ENCODE measurements at regions not wholly inside any gene's neighbourhood (a gene's known extent, or its start where the extent isn't known, plus 50 kb on each side); places are given as distances from the start of the nearest gene placed in this dataset.

- peaks cover 0 to 27% (median 0%) of the 10 kb centered on the region in 3 experiments for H3K27me3 ChIP-seq (ENCODE audit: control insufficient read depth in 3 of 3, insufficient read depth in 3 of 3, low read depth in 1 of 3, low read length in 3 of 3)
- H2AK5ac ChIP-seq (ENCODE audit: low read depth, low read length): no peak overlapping the region
- no peak overlapping the region for H4K91ac ChIP-seq (ENCODE audit: low read depth, low read length, poor library complexity)
- H3K36me3 ChIP-seq (replicated peaks in 1 of 2; ENCODE audit: control insufficient read depth in 2 of 2, insufficient read depth in 2 of 2, low read length in 2 of 2): no peaks in the 10 kb centered on the region
- no peak overlapping the region for H3K4me2 ChIP-seq (ENCODE audit: insufficient read depth, low read length, poor library complexity, severe bottlenecking)
- WGBS, 2 donors (ENCODE audit: extremely low coverage in 2 of 2, insufficient read length in 2 of 2, insufficient replicate concordance in 1 of 2): no CpG with 5 or more reads among the region's 2 CpGs
- no peaks in the 10 kb centered on the region for H3K79me1 ChIP-seq (ENCODE audit: low read depth, low read length)
- H2BK5ac ChIP-seq (ENCODE audit: low read length): no peak overlapping the region
- peaks cover 0 to 6% of the 10 kb centered on the region in 2 donors for H3K4me1 ChIP-seq (ENCODE audit: control insufficient read depth in 2 of 2, insufficient read depth in 1 of 2, low read depth in 1 of 2, low read length in 2 of 2)
- H3K4me3 ChIP-seq (ENCODE audit: low read length in 2 of 2): no peak overlapping the region
- no peak overlapping the region for H3K27ac ChIP-seq (replicated peaks; ENCODE audit: low read length)
- no peaks in the 10 kb centered on the region for H3K9me3 ChIP-seq (replicated peaks in 1 of 2; ENCODE audit: control insufficient read depth in 2 of 2, insufficient read depth in 1 of 2, low read depth in 1 of 2, low read length in 2 of 2)
- H2BK12ac ChIP-seq (ENCODE audit: low read length): no peak overlapping the region
- H2BK120ac ChIP-seq (ENCODE audit: low read depth, low read length): no peak overlapping the region
- H3K9ac ChIP-seq (ENCODE audit: low read depth, low read length, poor library complexity): no peak overlapping the region
- no peak overlapping the region for H2BK15ac ChIP-seq (ENCODE audit: low read length)
- H4K8ac ChIP-seq (ENCODE audit: low read depth, low read length): no peak overlapping the region
- H2AFZ ChIP-seq (ENCODE audit: low read length): no peak overlapping the region
- H3K14ac ChIP-seq (ENCODE audit: low read length): no peak overlapping the region
- DNase-seq (ENCODE audit: low spot score): no peak
- no peak overlapping the region for H3K4ac ChIP-seq (ENCODE audit: low read length)
- H3K18ac ChIP-seq (ENCODE audit: low read length): no peak overlapping the region
- no peak overlapping the region for H3K23ac ChIP-seq (ENCODE audit: low read depth, low read length, poor library complexity)
Observed at GRCh38 chr3:186467969-186468368, 76.2 kb downstream of the CRYGS start.

- no CpG with 5 or more reads among the region's 3 CpGs for WGBS, 2 donors (ENCODE audit: extremely low coverage in 2 of 2, insufficient read length in 2 of 2, insufficient replicate concordance in 1 of 2)
- Histone ChIP-seq H3K9ac (ENCODE audit: low read depth, low read length, poor library complexity) (no peak overlapping the region), H3K4me2 (ENCODE audit: insufficient read depth, low read length, poor library complexity, severe bottlenecking) (no peak overlapping the region), H3K79me1 (ENCODE audit: low read depth, low read length) (no peaks in the 10 kb centered on the region), H2BK120ac (ENCODE audit: low read depth, low read length) (no peak overlapping the region), H4K91ac (ENCODE audit: low read depth, low read length, poor library complexity) (no peak overlapping the region), H3K4ac (ENCODE audit: low read length) (no peak overlapping the region), H3K36me3 (replicated peaks in 1 of 2; ENCODE audit: control insufficient read depth in 2 of 2, insufficient read depth in 2 of 2, low read length in 2 of 2) (no peaks in the 10 kb centered on the region), H2AK5ac (ENCODE audit: low read depth, low read length) (no peak overlapping the region), H2BK12ac (ENCODE audit: low read length) (no peak overlapping the region), H3K4me1 (ENCODE audit: control insufficient read depth in 2 of 2, insufficient read depth in 1 of 2, low read depth in 1 of 2, low read length in 2 of 2) (peaks cover 0 to 5% of the 10 kb centered on the region in 2 donors), H2AFZ (ENCODE audit: low read length) (no peak overlapping the region), H4K8ac (ENCODE audit: low read depth, low read length) (no peak overlapping the region), H3K27me3 (ENCODE audit: control insufficient read depth in 3 of 3, insufficient read depth in 3 of 3, low read depth in 1 of 3, low read length in 3 of 3) (peaks cover 0 to 20% (median 0%) of the 10 kb centered on the region in 3 experiments), H3K18ac (ENCODE audit: low read length) (no peak overlapping the region), H3K27ac (replicated peaks; ENCODE audit: low read length) (no peak overlapping the region), H3K4me3 (ENCODE audit: low read length in 2 of 2) (no peak overlapping the region), H2BK5ac (ENCODE audit: low read length) (no peak overlapping the region), H2BK15ac (ENCODE audit: low read length) (no peak overlapping the region), H3K14ac (ENCODE audit: low read length) (no peak overlapping the region), H3K23ac (ENCODE audit: low read depth, low read length, poor library complexity) (no peak overlapping the region), H3K9me3 (replicated peaks in 1 of 2; ENCODE audit: control insufficient read depth in 2 of 2, insufficient read depth in 1 of 2, low read depth in 1 of 2, low read length in 2 of 2) (no peaks in the 10 kb centered on the region)
- DNase-seq (ENCODE audit: low spot score): no peak
Observed at GRCh38 chr3:186466391-186466974, 77.7 kb downstream of the CRYGS start.

GRCh38 chr3:186465508-186465907 lies 78.7 kb downstream of the CRYGS start:
- no peak overlapping the region for H3K4me2 ChIP-seq (ENCODE audit: insufficient read depth, low read length, poor library complexity, severe bottlenecking)
- no CpG with 5 or more reads among the region's 2 CpGs for WGBS, 2 donors (ENCODE audit: extremely low coverage in 2 of 2, insufficient read length in 2 of 2, insufficient replicate concordance in 1 of 2)
- H3K23ac ChIP-seq (ENCODE audit: low read depth, low read length, poor library complexity): no peak overlapping the region
- H2AK5ac ChIP-seq (ENCODE audit: low read depth, low read length): no peak overlapping the region
- H3K14ac ChIP-seq (ENCODE audit: low read length): no peak overlapping the region
- H4K91ac ChIP-seq (ENCODE audit: low read depth, low read length, poor library complexity): no peak overlapping the region
- H3K9ac ChIP-seq (ENCODE audit: low read depth, low read length, poor library complexity): no peak overlapping the region
- no peak overlapping the region for H3K27ac ChIP-seq (replicated peaks; ENCODE audit: low read length)
- no peak overlapping the region for H2BK120ac ChIP-seq (ENCODE audit: low read depth, low read length)
- H3K4me1 ChIP-seq (ENCODE audit: control insufficient read depth in 2 of 2, insufficient read depth in 1 of 2, low read depth in 1 of 2, low read length in 2 of 2): peaks cover 0 to 2% of the 10 kb centered on the region in 2 donors
- H3K36me3 ChIP-seq (replicated peaks in 1 of 2; ENCODE audit: control insufficient read depth in 2 of 2, insufficient read depth in 2 of 2, low read length in 2 of 2): no peaks in the 10 kb centered on the region
- H3K27me3 ChIP-seq (ENCODE audit: control insufficient read depth in 3 of 3, insufficient read depth in 3 of 3, low read depth in 1 of 3, low read length in 3 of 3): peaks cover 0 to 14% (median 0%) of the 10 kb centered on the region in 3 experiments
- no peaks in the 10 kb centered on the region for H3K9me3 ChIP-seq (replicated peaks in 1 of 2; ENCODE audit: control insufficient read depth in 2 of 2, insufficient read depth in 1 of 2, low read depth in 1 of 2, low read length in 2 of 2)
- H2BK15ac ChIP-seq (ENCODE audit: low read length): no peak overlapping the region
- no peak overlapping the region for H3K18ac ChIP-seq (ENCODE audit: low read length)
- H4K8ac ChIP-seq (ENCODE audit: low read depth, low read length): no peak overlapping the region
- H2BK5ac ChIP-seq (ENCODE audit: low read length): no peak overlapping the region
- no peak for DNase-seq (ENCODE audit: low spot score)
- H3K4me3 ChIP-seq (ENCODE audit: low read length in 2 of 2): no peak overlapping the region
- H3K79me1 ChIP-seq (ENCODE audit: low read depth, low read length): no peaks in the 10 kb centered on the region
- H2AFZ ChIP-seq (ENCODE audit: low read length): no peak overlapping the region
- H2BK12ac ChIP-seq (ENCODE audit: low read length): no peak overlapping the region
- H3K4ac ChIP-seq (ENCODE audit: low read length): no peak overlapping the region

DNA sequence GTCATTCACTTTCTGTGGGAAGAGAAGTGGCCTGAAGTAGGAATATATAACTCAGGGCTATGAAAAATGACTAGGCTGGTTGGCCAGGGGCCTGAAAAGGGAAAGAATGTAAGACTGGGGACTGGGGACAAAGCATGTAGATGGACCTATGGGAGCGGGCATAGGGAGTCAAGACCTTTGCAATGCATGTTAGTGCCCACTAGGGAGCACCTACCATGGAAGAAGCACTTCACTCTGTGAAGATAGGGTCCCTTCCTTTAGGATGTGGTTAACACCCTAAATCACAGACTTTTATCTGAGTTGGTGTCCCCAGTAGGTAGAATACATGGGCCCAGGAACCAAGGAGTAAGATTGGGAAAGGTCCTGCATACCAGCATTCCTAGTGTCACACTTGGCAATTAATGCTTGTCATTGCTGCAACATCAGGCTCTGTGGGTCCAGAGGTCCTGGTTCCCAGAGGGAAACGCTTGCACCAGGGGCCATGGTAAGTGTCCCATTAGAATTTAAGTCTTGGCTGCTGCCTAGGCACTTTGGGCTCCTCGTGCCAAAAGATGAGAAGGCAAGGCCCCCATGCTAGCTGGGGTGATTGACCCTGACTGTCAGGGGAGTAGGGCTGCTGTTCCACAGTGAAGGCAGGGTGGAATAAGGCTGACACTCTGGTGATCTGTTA lies 79.6 kb downstream of the CRYGS start:
- no peak overlapping the region for H3K18ac ChIP-seq (ENCODE audit: low read length)
- no peak overlapping the region for H3K4ac ChIP-seq (ENCODE audit: low read length)
- no peak overlapping the region for H2BK5ac ChIP-seq (ENCODE audit: low read length)
- H3K14ac ChIP-seq (ENCODE audit: low read length): no peak overlapping the region
- no peaks in the 10 kb centered on the region for H3K36me3 ChIP-seq (replicated peaks in 1 of 2; ENCODE audit: control insufficient read depth in 2 of 2, insufficient read depth in 2 of 2, low read length in 2 of 2)
- H2BK120ac ChIP-seq (ENCODE audit: low read depth, low read length): no peak overlapping the region
- no peak overlapping the region for H4K8ac ChIP-seq (ENCODE audit: low read depth, low read length)
- H4K91ac ChIP-seq (ENCODE audit: low read depth, low read length, poor library complexity): no peak overlapping the region
- H3K79me1 ChIP-seq (ENCODE audit: low read depth, low read length): no peaks in the 10 kb centered on the region
- DNase-seq (ENCODE audit: low spot score): no peak
- H3K4me2 ChIP-seq (ENCODE audit: insufficient read depth, low read length, poor library complexity, severe bottlenecking): no peak overlapping the region
- H3K9me3 ChIP-seq (replicated peaks in 1 of 2; ENCODE audit: control insufficient read depth in 2 of 2, insufficient read depth in 1 of 2, low read depth in 1 of 2, low read length in 2 of 2): no peaks in the 10 kb centered on the region
- H2BK15ac ChIP-seq (ENCODE audit: low read length): no peak overlapping the region
- no peak overlapping the region for H3K23ac ChIP-seq (ENCODE audit: low read depth, low read length, poor library complexity)
- no peaks in the 10 kb centered on the region for H3K4me1 ChIP-seq (ENCODE audit: control insufficient read depth in 2 of 2, insufficient read depth in 1 of 2, low read depth in 1 of 2, low read length in 2 of 2)
- H3K9ac ChIP-seq (ENCODE audit: low read depth, low read length, poor library complexity): no peak overlapping the region
- no peak overlapping the region for H2AFZ ChIP-seq (ENCODE audit: low read length)
- peaks cover 0 to 21% (median 0%) of the 10 kb centered on the region in 3 experiments for H3K27me3 ChIP-seq (ENCODE audit: control insufficient read depth in 3 of 3, insufficient read depth in 3 of 3, low read depth in 1 of 3, low read length in 3 of 3)
- H2AK5ac ChIP-seq (ENCODE audit: low read depth, low read length): no peak overlapping the region
- H3K4me3 ChIP-seq (ENCODE audit: low read length in 2 of 2): no peak overlapping the region
- WGBS, 2 donors (ENCODE audit: extremely low coverage in 2 of 2, insufficient read length in 2 of 2, insufficient replicate concordance in 1 of 2): no CpG with 5 or more reads among the region's 3 CpGs
- H3K27ac ChIP-seq (replicated peaks; ENCODE audit: low read length): no peak overlapping the region
- no peak overlapping the region for H2BK12ac ChIP-seq (ENCODE audit: low read length)
